ENCODE measurements at regions not wholly inside any gene's neighbourhood (a gene's known extent, or its start where the extent isn't known, plus 50 kb on each side); places are given as distances from the start of the nearest gene placed in this dataset.
"Not testable (repeated sequence)": the region's sequence is repeated elsewhere in the genome, so short reads cannot be mapped to it uniquely, and the experiment has no call there.

GRCh38 chr14:101631199-101631598 is 69.9 kb downstream of the DIO3 start:
- Histone ChIP-seq H3K4me2 (ENCODE audit: insufficient read depth, low read length) (no peak overlapping the region), H3K4me1 (ENCODE audit: control insufficient read depth, extremely low read depth, insufficient read depth, low read length) (peaks cover 2% of the 10 kb centered on the region), H3K36me3 (ENCODE audit: control insufficient read depth in 2 of 2, extremely low read depth in 1 of 2, insufficient read depth in 2 of 2, low read length in 2 of 2) (no peaks in the 10 kb centered on the region), H3K4me3 (replicated peaks in 1 of 3; ENCODE audit: insufficient read depth in 1 of 3, low read depth in 1 of 3, low read length in 3 of 3) (no peak overlapping the region), H3K9me3 (replicated peaks; ENCODE audit: control insufficient read depth, insufficient read depth, low read length) (no peaks in the 10 kb centered on the region), H4K20me1 (replicated peaks; ENCODE audit: control insufficient read depth, extremely low read depth, insufficient read depth, low read length) (no peaks in the 10 kb centered on the region), H2AFZ (ENCODE audit: low read depth, low read length) (no peak overlapping the region), H3K27ac (ENCODE audit: insufficient read depth, low read depth, low read length) (no peak overlapping the region), H3K79me2 (ENCODE audit: control insufficient read depth, insufficient read depth, low read length) (no peaks in the 10 kb centered on the region), H3K9ac (replicated peaks; ENCODE audit: extremely low read depth, insufficient read depth, low read length) (no peak overlapping the region), H3K27me3 (ENCODE audit: control insufficient read depth in 2 of 2, insufficient read depth in 2 of 2, low read length in 2 of 2) (no peaks in the 10 kb centered on the region), H3K9me1 (replicated peaks; ENCODE audit: control insufficient read depth, extremely low read depth, insufficient read depth, low read length) (no peaks in the 10 kb centered on the region)
- ChIA-PET CTCF (interaction anchor here (1.0 to 4.3 kb wide), 2 partner anchors 13 to 1247 kb away, joined by 3 to 39 read pairs; no protein-coding TSS in a partner anchor), POLR2A (no interaction called here)
- TF ChIP-seq MYC (IDR thresholded peaks at IDR 0.05; ENCODE audit: low read depth, low read length), result no peak
- TF ChIP-seq JUN (IDR thresholded peaks at IDR 0.05; ENCODE audit: borderline replicate concordance, insufficient read depth, insufficient read length, low read depth), result no peak
- no peak for TF ChIP-seq EZH2 (IDR thresholded peaks at IDR 0.05; ENCODE audit: borderline replicate concordance, low read depth, low read length, severe bottlenecking)
- TF ChIP-seq MAX (IDR thresholded peaks at IDR 0.05; ENCODE audit: insufficient read depth, insufficient read length), result no peak
- no peak for TF ChIP-seq CTCF (IDR thresholded peaks at IDR 0.05; ENCODE audit: extremely low read depth in 1 of 2, insufficient read depth in 1 of 2, low read depth in 1 of 2, low read length in 2 of 2)
- TF ChIP-seq FOS (IDR thresholded peaks at IDR 0.05; ENCODE audit: borderline replicate concordance, insufficient read depth, low read length), result no peak
- TF ChIP-seq POLR2AphosphoS5 (IDR thresholded peaks at IDR 0.05; ENCODE audit: insufficient read depth, low read depth, low read length), result no peak
- TF ChIP-seq POLR2A (IDR thresholded peaks at IDR 0.05; ENCODE audit: low read depth, low read length), result no peak
- no peak for TF ChIP-seq GATA2 (IDR thresholded peaks at IDR 0.05; ENCODE audit: insufficient read depth, insufficient read length, low read depth, low read length)
- intact Hi-C loops (cut with micrococcal nuclease), result no loop called here
- FAIRE-seq (no peak), DNase-seq (ENCODE audit: low read depth, low spot score) (no peak)
- BruUV-seq (replicated peaks), result no TSS peak
- dilution Hi-C loops (cut with MboI; ENCODE audit: extremely low pct_ligation_motif_present, low sequenced_read_pairs), result no loop called here

GRCh38 chr14:101631970-101632369 is 70.7 kb downstream of the DIO3 start:
- H2AFZ ChIP-seq (ENCODE audit: low read depth, low read length); H3K27me3 ChIP-seq (ENCODE audit: control insufficient read depth in 2 of 2, insufficient read depth in 2 of 2, low read length in 2 of 2); dilution Hi-C loops (cut with MboI; ENCODE audit: extremely low pct_ligation_motif_present, low sequenced_read_pairs); H3K9me3 ChIP-seq (replicated peaks; ENCODE audit: control insufficient read depth, insufficient read depth, low read length); H3K4me1 ChIP-seq (ENCODE audit: control insufficient read depth, extremely low read depth, insufficient read depth, low read length); H3K79me2 ChIP-seq (ENCODE audit: control insufficient read depth, insufficient read depth, low read length); H3K27ac ChIP-seq (ENCODE audit: insufficient read depth, low read depth, low read length); H3K36me3 ChIP-seq (ENCODE audit: control insufficient read depth in 2 of 2, extremely low read depth in 1 of 2, insufficient read depth in 2 of 2, low read length in 2 of 2); DNase-seq (ENCODE audit: low read depth, low spot score); BruUV-seq (replicated peaks); FAIRE-seq; H4K20me1 ChIP-seq (replicated peaks; ENCODE audit: control insufficient read depth, extremely low read depth, insufficient read depth, low read length); H3K4me3 ChIP-seq (replicated peaks in 1 of 3; ENCODE audit: insufficient read depth in 1 of 3, low read depth in 1 of 3, low read length in 3 of 3); POLR2A ChIA-PET; intact Hi-C loops (cut with micrococcal nuclease); H3K9ac ChIP-seq (replicated peaks; ENCODE audit: extremely low read depth, insufficient read depth, low read length); H3K9me1 ChIP-seq (replicated peaks; ENCODE audit: control insufficient read depth, extremely low read depth, insufficient read depth, low read length); H3K4me2 ChIP-seq (ENCODE audit: insufficient read depth, low read length): not testable (repeated sequence)
- CTCF ChIA-PET, result interaction anchor here (4.3 kb wide), 1 partner anchor 1247 kb away, joined by 39 read pairs; no protein-coding TSS in a partner anchor

All from endothelial cell of umbilical vein (primary cell).